Stomach (tissue), 4 donors: ENCODE measurements at regions not wholly inside any gene's neighbourhood (a gene's known extent, or its start where the extent isn't known, plus 50 kb on each side); places are given as distances from the start of the nearest gene placed in this dataset.

Experiments used
- EP300 ChIP-seq: sonication (generic); formaldehyde crosslinking; IDR thresholded peaks from one replicate; pipeline ENCODE4 v1.6.1; 2017; ENCODE audit warnings: antibody characterized with exemption
- POLR2A ChIP-seq, 4 donors: fragments of 450-650 bp; IDR thresholded peaks; one replicate each; pipeline ENCODE4 v1.6.1; 2016; ENCODE audit warnings: antibody characterized with exemption in 4 of 4, control low read depth in 2 of 4, mild to moderate bottlenecking in 1 of 4, moderate library complexity in 1 of 4
- POLR2AphosphoS5 ChIP-seq, 3 donors: sonication (generic); formaldehyde crosslinking; IDR thresholded peaks; one replicate each; pipeline ENCODE4 v1.6.1; 2016; ENCODE audit warnings: antibody characterized with exemption in 3 of 3
- TF ChIP-seq, protein P1 (sequence below), 7 experiments: fragments of 450-650 bp in 4 of 7; fragments of 200-600 bp in 3 of 7; sonication (generic) in 3 of 7; IDR thresholded peaks; one replicate each; pipeline ENCODE4 v1.5.1; 2016 to 2019; ENCODE audit warnings: antibody characterized with exemption in 7 of 7, control low read depth in 2 of 7, mild to moderate bottlenecking in 1 of 7

DNA sequence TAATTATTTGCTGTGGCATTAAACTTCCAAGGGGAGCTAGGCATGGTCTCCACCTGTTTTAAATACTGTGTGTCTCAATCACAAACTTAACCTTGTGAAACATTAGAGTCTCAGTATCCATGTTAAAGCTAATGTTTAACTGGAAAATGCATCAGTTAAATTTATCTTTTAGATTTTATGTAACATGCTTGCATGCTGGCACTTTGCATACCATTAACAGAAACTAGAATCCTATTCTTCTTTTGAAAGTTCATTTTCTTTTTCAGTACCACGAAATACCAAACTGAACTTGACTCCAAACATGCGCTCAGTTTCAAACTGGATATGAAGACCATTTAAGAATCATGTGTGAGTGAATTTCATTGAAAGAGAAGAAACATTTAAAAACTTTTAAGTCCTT lies 328.9 kb upstream of the SLC10A2 start:
- TF ChIP-seq POLR2AphosphoS5 (IDR thresholded peaks at IDR 0.05) = no peak
- TF ChIP-seq, protein P1, sequence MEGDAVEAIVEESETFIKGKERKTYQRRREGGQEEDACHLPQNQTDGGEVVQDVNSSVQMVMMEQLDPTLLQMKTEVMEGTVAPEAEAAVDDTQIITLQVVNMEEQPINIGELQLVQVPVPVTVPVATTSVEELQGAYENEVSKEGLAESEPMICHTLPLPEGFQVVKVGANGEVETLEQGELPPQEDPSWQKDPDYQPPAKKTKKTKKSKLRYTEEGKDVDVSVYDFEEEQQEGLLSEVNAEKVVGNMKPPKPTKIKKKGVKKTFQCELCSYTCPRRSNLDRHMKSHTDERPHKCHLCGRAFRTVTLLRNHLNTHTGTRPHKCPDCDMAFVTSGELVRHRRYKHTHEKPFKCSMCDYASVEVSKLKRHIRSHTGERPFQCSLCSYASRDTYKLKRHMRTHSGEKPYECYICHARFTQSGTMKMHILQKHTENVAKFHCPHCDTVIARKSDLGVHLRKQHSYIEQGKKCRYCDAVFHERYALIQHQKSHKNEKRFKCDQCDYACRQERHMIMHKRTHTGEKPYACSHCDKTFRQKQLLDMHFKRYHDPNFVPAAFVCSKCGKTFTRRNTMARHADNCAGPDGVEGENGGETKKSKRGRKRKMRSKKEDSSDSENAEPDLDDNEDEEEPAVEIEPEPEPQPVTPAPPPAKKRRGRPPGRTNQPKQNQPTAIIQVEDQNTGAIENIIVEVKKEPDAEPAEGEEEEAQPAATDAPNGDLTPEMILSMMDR (IDR thresholded peaks at IDR 0.05) = no peak
- no peak for TF ChIP-seq POLR2A (IDR thresholded peaks at IDR 0.05)
- no peak for TF ChIP-seq EP300
